HS-5 (cell line): ENCODE measurements at regions not wholly inside any gene's neighbourhood (a gene's known extent, or its start where the extent isn't known, plus 50 kb on each side); places are given as distances from the start of the nearest gene placed in this dataset.

Experiments
- DNase-seq: peaks from one replicate; pipeline ENCODE4 v3.0.0-alpha.2; 2012; ENCODE audit warnings: low read depth

- DNase-seq: no peak
These were observed 904.0 kb downstream of the SORCS3 start for GRCh38 chr10:105545101-105545500.

GRCh38 chr10:105540381-105540780 is 899.3 kb downstream of the SORCS3 start:
- no peak for DNase-seq

- DNase-seq: no peak
These were observed 897.8 kb downstream of the SORCS3 start for GRCh38 chr10:105538874-105539273.

- no peak for DNase-seq
These were observed 894.4 kb downstream of the SORCS3 start for GRCh38 chr10:105535478-105535877.

GRCh38 chr10:105534086-105534485 is 893.0 kb downstream of the SORCS3 start:
- no peak for DNase-seq

- no peak for DNase-seq
These were observed 875.4 kb downstream of the SORCS3 start for GRCh38 chr10:105516511-105516910.

- DNase-seq: no peak
These were observed 873.0 kb downstream of the SORCS3 start for GRCh38 chr10:105514106-105514505.

GRCh38 chr10:105509517-105509916 is 868.4 kb downstream of the SORCS3 start:
- no peak for DNase-seq

GRCh38 chr10:105506262-105506661 is 865.2 kb downstream of the SORCS3 start:
- no peak for DNase-seq

GRCh38 chr10:105503714-105504113 is 862.6 kb downstream of the SORCS3 start:
- DNase-seq: no peak

GRCh38 chr10:105502058-105502457 is 861.0 kb downstream of the SORCS3 start:
- no peak for DNase-seq

GRCh38 chr10:105494944-105495343 is 853.9 kb downstream of the SORCS3 start:
- no peak for DNase-seq

GRCh38 chr10:105494303-105494702 is 853.2 kb downstream of the SORCS3 start:
- DNase-seq: no peak

GRCh38 chr10:105473170-105473569 is 832.1 kb downstream of the SORCS3 start:
- no peak for DNase-seq

GRCh38 chr10:105468759-105469158 is 827.7 kb downstream of the SORCS3 start:
- DNase-seq: no peak

- no peak for DNase-seq
These were observed 825.4 kb downstream of the SORCS3 start for GRCh38 chr10:105466521-105466920.

GRCh38 chr10:105434970-105435369 is 793.9 kb downstream of the SORCS3 start:
- DNase-seq: no peak

- DNase-seq: no peak
These were observed 772.9 kb downstream of the SORCS3 start for GRCh38 chr10:105413997-105414396.

- no peak for DNase-seq
These were observed 768.3 kb downstream of the SORCS3 start for GRCh38 chr10:105409370-105409769.

GRCh38 chr10:105406488-105406887 is 765.4 kb downstream of the SORCS3 start:
- DNase-seq: no peak

GRCh38 chr10:105398202-105398601 is 757.1 kb downstream of the SORCS3 start:
- DNase-seq: no peak

GRCh38 chr10:105391670-105392351 is 750.7 kb downstream of the SORCS3 start:
- no peak for DNase-seq

GRCh38 chr10:105387971-105388370 is 746.9 kb downstream of the SORCS3 start:
- no peak for DNase-seq

GRCh38 chr10:105383978-105384377 is 742.9 kb downstream of the SORCS3 start:
- no peak for DNase-seq
